ENCODE measurements at regions not wholly inside any gene's neighbourhood (a gene's known extent, or its start where the extent isn't known, plus 50 kb on each side); places are given as distances from the start of the nearest gene placed in this dataset.
"Not testable (repeated sequence)": the region's sequence is repeated elsewhere in the genome, so short reads cannot be mapped to it uniquely, and the experiment has no call there.

DNA sequence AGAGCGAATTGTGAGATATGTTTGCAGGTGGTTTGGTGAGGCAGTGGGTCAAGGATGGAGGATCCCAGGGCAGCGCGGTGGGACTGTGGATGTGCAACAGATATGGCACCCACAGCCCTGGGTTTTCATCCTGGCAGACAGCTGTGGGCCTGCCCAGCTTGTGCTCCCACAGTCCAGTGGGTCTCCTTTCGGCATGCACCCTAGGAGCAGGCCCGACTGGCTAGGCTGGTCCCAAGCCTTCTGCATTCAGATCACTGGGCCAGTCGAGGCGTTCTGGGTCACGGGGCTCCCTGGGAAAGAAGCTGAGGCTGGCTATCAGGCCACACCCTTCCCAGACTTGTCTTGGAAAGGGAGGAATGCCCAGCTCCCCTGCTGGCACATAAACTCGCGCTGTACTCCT is 2289.6 kb downstream of the ARAP2 start:
- Histone ChIP-seq H3K36me3 (ENCODE audit: control insufficient read depth, insufficient read depth, low read length) (no peaks in the 10 kb centered on the region), H3K4me3 (ENCODE audit: low read depth, low read length) (no peak overlapping the region), H3K27me3 (ENCODE audit: control insufficient read depth, insufficient read depth, low read length) (no peaks in the 10 kb centered on the region)
- TF ChIP-seq, protein P1, sequence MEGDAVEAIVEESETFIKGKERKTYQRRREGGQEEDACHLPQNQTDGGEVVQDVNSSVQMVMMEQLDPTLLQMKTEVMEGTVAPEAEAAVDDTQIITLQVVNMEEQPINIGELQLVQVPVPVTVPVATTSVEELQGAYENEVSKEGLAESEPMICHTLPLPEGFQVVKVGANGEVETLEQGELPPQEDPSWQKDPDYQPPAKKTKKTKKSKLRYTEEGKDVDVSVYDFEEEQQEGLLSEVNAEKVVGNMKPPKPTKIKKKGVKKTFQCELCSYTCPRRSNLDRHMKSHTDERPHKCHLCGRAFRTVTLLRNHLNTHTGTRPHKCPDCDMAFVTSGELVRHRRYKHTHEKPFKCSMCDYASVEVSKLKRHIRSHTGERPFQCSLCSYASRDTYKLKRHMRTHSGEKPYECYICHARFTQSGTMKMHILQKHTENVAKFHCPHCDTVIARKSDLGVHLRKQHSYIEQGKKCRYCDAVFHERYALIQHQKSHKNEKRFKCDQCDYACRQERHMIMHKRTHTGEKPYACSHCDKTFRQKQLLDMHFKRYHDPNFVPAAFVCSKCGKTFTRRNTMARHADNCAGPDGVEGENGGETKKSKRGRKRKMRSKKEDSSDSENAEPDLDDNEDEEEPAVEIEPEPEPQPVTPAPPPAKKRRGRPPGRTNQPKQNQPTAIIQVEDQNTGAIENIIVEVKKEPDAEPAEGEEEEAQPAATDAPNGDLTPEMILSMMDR (IDR thresholded peaks at IDR 0.05; ENCODE audit: insufficient read depth, low read length, poor library complexity, severe bottlenecking): no peak
- no peak for DNase-seq (ENCODE audit: low read depth)

DNA sequence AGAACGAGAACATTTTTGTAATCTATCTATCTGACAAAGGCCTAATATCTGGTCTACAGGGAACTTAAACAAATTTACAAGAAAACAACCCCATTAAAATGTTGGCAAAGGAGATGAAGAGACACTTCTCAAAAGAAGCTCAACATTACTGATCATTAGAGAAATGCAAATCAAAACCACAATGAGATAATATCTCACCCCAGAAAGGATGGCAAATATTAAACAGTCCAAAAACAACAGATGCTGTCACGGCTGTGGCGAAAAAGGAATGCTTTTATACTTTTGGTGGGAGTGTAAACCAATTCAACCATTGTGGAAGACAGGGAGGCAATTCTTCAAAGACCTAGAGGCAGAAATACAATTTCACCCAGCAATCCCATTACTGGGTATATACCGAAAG is 2284.8 kb downstream of the ARAP2 start:
- Histone ChIP-seq H3K27me3 (ENCODE audit: control insufficient read depth, insufficient read depth, low read length) (no peaks in the 10 kb centered on the region), H3K36me3 (ENCODE audit: control insufficient read depth, insufficient read depth, low read length) (no peaks in the 10 kb centered on the region), H3K4me3 (ENCODE audit: low read depth, low read length) (no peak overlapping the region)
- TF ChIP-seq, protein P1 (IDR thresholded peaks at IDR 0.05; ENCODE audit: insufficient read depth, low read length, poor library complexity, severe bottlenecking): no peak
- DNase-seq (ENCODE audit: low read depth): no peak

DNA sequence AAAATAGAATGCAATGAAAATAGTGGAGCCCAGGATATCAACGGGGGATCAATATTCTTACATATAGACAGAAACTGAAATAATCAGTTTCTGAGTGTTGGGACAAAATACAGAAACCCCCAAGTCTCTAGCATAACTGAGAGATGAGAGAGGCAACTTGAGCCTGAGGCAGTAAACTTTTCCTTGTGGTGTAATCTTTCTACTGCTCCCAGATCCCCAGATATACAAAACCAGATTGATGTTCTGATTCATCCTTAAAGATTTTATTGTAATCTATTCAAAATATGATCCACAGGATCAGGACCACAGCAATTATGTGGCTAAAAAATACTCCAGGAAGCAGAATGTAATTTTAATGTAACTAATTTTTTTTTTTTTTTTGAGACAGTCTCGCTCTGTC is 2282.6 kb downstream of the ARAP2 start:
- H3K27me3 ChIP-seq (ENCODE audit: control insufficient read depth, insufficient read depth, low read length): no peaks in the 10 kb centered on the region
- TF ChIP-seq, protein P1 (IDR thresholded peaks at IDR 0.05; ENCODE audit: insufficient read depth, low read length, poor library complexity, severe bottlenecking): no peak
- no peak for DNase-seq (ENCODE audit: low read depth)
- H3K4me3 ChIP-seq (ENCODE audit: low read depth, low read length): no peak overlapping the region
- no peaks in the 10 kb centered on the region for H3K36me3 ChIP-seq (ENCODE audit: control insufficient read depth, insufficient read depth, low read length)

DNA sequence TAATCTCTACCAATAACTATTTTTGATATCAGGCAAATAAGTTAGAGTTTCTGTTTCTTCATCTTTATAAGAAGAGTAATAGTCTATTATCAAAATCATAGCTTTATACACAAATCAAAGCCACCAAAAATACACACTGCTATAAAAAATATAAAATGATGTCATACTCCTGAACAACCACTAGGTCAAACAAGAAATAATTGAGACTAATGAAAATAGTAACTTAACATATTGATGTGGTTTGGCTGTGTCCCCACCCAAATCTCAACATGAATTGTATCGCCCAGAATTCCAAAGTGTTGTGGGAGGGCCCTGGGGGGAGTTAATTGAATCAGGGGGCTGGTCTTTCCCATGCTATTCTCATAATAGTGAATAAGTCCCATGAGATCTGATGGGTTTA is 2277.5 kb downstream of the ARAP2 start:
- H3K27me3 ChIP-seq (ENCODE audit: control insufficient read depth, insufficient read depth, low read length): no peaks in the 10 kb centered on the region
- H3K36me3 ChIP-seq (ENCODE audit: control insufficient read depth, insufficient read depth, low read length): no peaks in the 10 kb centered on the region
- TF ChIP-seq, protein P1 (IDR thresholded peaks at IDR 0.05; ENCODE audit: insufficient read depth, low read length, poor library complexity, severe bottlenecking): no peak
- no peak for DNase-seq (ENCODE audit: low read depth)
- no peak overlapping the region for H3K4me3 ChIP-seq (ENCODE audit: low read depth, low read length)

DNA sequence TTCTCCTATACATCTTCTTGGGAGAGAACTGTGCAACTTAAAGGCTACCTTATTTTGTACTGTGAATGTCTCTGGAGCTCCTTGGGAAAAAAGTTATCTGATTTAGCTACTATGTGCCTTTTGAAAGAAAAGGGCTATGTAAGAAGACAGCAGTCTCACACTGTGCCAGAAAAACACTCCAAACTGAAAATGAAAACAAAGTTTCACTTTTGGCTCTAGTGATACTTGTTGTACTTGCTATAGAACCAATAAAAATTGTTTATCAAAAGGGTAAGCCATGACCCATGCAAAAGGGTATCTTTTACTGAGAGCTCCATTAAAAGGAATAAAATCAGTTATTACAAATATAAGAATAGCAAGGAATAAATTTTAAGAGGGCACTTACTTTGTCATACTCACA is 2270.0 kb downstream of the ARAP2 start:
- Histone ChIP-seq H3K27me3 (ENCODE audit: control insufficient read depth, insufficient read depth, low read length) (no peaks in the 10 kb centered on the region), H3K4me3 (ENCODE audit: low read depth, low read length) (no peak overlapping the region), H3K36me3 (ENCODE audit: control insufficient read depth, insufficient read depth, low read length) (no peaks in the 10 kb centered on the region)
- TF ChIP-seq, protein P1 (IDR thresholded peaks at IDR 0.05; ENCODE audit: insufficient read depth, low read length, poor library complexity, severe bottlenecking): no peak
- DNase-seq (ENCODE audit: low read depth): no peak

DNA sequence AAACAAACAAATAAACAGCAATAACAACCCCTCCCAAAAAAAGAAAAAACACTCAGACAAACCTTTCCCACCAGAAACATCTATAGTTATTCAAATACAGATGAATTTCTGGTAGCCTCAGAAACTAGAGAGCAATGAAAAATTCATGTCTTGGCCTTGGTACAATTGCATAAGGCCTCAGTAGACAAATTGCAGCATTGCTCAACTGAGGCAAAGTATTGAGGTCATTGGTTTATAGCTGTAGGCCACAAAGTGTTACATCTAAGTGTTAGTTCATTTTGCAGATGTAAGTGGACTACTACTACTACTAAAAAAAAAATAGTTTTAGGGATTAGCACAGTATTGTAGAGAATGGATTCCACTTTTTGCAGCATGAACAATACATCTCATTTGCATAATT is 2268.3 kb downstream of the ARAP2 start:
- TF ChIP-seq, protein P1 (IDR thresholded peaks at IDR 0.05; ENCODE audit: insufficient read depth, low read length, poor library complexity, severe bottlenecking): no peak
- no peaks in the 10 kb centered on the region for H3K27me3 ChIP-seq (ENCODE audit: control insufficient read depth, insufficient read depth, low read length)
- no peak overlapping the region for H3K4me3 ChIP-seq (ENCODE audit: low read depth, low read length)
- DNase-seq (ENCODE audit: low read depth): no peak
- H3K36me3 ChIP-seq (ENCODE audit: control insufficient read depth, insufficient read depth, low read length): no peaks in the 10 kb centered on the region

DNA sequence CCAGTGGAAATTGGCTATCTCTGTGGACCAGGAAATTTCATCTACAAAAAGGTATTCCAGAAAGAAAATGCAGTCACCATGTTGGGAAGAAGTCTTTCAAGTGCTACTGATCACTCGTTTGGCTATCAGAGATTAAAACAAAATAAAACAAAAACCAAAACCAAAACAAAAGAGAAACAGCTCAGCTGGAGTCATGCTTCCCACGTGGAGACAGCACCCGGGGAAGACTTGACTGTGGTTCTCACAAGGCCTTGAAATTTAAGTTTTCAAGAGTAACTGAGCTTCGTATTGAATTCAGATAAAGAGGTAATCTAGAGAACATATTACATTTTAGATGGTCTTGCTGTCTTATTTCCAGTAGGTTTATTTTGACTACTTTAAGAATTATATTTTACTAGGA is 2264.5 kb downstream of the ARAP2 start:
- not testable (repeated sequence) for H3K4me3 ChIP-seq (ENCODE audit: low read depth, low read length); H3K27me3 ChIP-seq (ENCODE audit: control insufficient read depth, insufficient read depth, low read length); H3K36me3 ChIP-seq (ENCODE audit: control insufficient read depth, insufficient read depth, low read length); DNase-seq (ENCODE audit: low read depth)

All from kidney epithelial cell (primary cell).